HG03039 (cell line): ENCODE measurements at regions not wholly inside any gene's neighbourhood (a gene's known extent, or its start where the extent isn't known, plus 50 kb on each side); places are given as distances from the start of the nearest gene placed in this dataset.
A peak's percentile ranks its signal among the peaks of the same experiment; 100 is the strongest.
"Not testable (repeated sequence)": the region's sequence is repeated elsewhere in the genome, so short reads cannot be mapped to it uniquely, and the experiment has no call there.

Experiments used
- ATAC-seq: cut with Tn5 transposase; IDR thresholded peaks from one replicate; pipeline ENCODE4 v1.9.1; 2021; ENCODE audit warnings: mild to moderate bottlenecking, moderate library complexity; ENCODE audit not compliant: unreplicated experiment

GRCh38 chr6:133786016-133786415 is 102.9 kb upstream of the TCF21 start:
- no peak for ATAC-seq

- ATAC-seq: no peak
These were observed 101.8 kb upstream of the TCF21 start for GRCh38 chr6:133787122-133787521.

GRCh38 chr6:133787859-133788505 is 100.9 kb upstream of the TCF21 start:
- no peak for ATAC-seq

- ATAC-seq: no peak
These were observed 100.4 kb upstream of the TCF21 start for GRCh38 chr6:133788556-133788955.

- not testable (repeated sequence) for ATAC-seq
These were observed 99.5 kb upstream of the TCF21 start for GRCh38 chr6:133789449-133789848.

- not testable (repeated sequence) for ATAC-seq
These were observed 98.2 kb upstream of the TCF21 start for GRCh38 chr6:133790756-133791155.

GRCh38 chr6:133795051-133795450 is 93.9 kb upstream of the TCF21 start:
- ATAC-seq: not testable (repeated sequence)

- ATAC-seq: no peak
These were observed 92.7 kb upstream of the TCF21 start for GRCh38 chr6:133796235-133796634.

GRCh38 chr6:133799043-133799442 is 89.9 kb upstream of the TCF21 start:
- no peak for ATAC-seq

GRCh38 chr6:133802861-133803260 is 86.1 kb upstream of the TCF21 start:
- no peak for ATAC-seq

- ATAC-seq: no peak
These were observed 84.6 kb upstream of the TCF21 start for GRCh38 chr6:133804265-133804664.

GRCh38 chr6:133805876-133806275 is 83.0 kb upstream of the TCF21 start:
- ATAC-seq: no peak

GRCh38 chr6:133806382-133807140 is 82.4 kb upstream of the TCF21 start:
- no peak for ATAC-seq

GRCh38 chr6:133807501-133807900 is 81.4 kb upstream of the TCF21 start:
- ATAC-seq: no peak

- ATAC-seq: no peak
These were observed 79.5 kb upstream of the TCF21 start for GRCh38 chr6:133809406-133809805.

- no peak for ATAC-seq
These were observed 77.4 kb upstream of the TCF21 start for GRCh38 chr6:133811557-133811956.

GRCh38 chr6:133812446-133812845 is 76.5 kb upstream of the TCF21 start:
- not testable (repeated sequence) for ATAC-seq

- no peak for ATAC-seq
These were observed 74.7 kb upstream of the TCF21 start for GRCh38 chr6:133814238-133814637.

GRCh38 chr6:133814797-133815196 is 74.1 kb upstream of the TCF21 start:
- ATAC-seq: no peak

- no peak for ATAC-seq
These were observed 73.6 kb upstream of the TCF21 start for GRCh38 chr6:133815313-133815712.

- ATAC-seq: no peak
These were observed 72.7 kb upstream of the TCF21 start for GRCh38 chr6:133816171-133816570.

- ATAC-seq: peak; percentile 53
These were observed 71.4 kb upstream of the TCF21 start for GRCh38 chr6:133817460-133818047.
